NCI-H2107 (cell line): ENCODE measurements at regions not wholly inside any gene's neighbourhood (a gene's known extent, or its start where the extent isn't known, plus 50 kb on each side); places are given as distances from the start of the nearest gene placed in this dataset.

Experiments used
- DNase-seq: peaks from one replicate; lab custom pipeline; 2025; lab: John Stamatoyannopoulos, UW

GRCh38 chrX:39603230-39603629 lies 494.5 kb downstream of the BCOR start:
- DNase-seq: no peak

- no peak for DNase-seq
Observed at GRCh38 chrX:39605183-39605582, 492.6 kb downstream of the BCOR start.

- DNase-seq: no peak
Observed at GRCh38 chrX:39605866-39606265, 491.9 kb downstream of the BCOR start.

GRCh38 chrX:39609941-39610340 lies 487.8 kb downstream of the BCOR start:
- no peak for DNase-seq

DNA sequence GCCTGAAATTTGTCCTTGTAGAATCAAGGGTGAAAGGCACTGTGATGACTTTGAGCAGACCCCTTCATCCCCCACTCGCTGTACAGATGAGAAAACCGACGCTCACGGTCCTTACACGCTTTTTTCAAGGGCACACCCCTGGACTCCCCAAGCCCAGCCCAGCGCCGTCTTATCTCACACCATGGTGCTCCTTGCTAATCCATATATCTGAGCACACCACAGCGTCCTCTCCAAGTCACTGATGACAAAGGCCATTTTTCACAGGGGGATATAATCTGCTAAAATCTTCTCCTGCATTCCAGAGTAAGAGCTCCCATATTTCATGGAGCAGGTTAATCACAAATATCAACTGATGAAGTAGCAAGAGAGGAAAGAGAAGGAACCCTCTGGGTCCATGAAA lies 486.3 kb downstream of the BCOR start:
- DNase-seq: no peak

- peak; percentile 51 for DNase-seq
Observed at GRCh38 chrX:39613482-39613995, 484.2 kb downstream of the BCOR start.

GRCh38 chrX:39613997-39614679 lies 483.6 kb downstream of the BCOR start:
- peak; percentile 34 for DNase-seq

DNA sequence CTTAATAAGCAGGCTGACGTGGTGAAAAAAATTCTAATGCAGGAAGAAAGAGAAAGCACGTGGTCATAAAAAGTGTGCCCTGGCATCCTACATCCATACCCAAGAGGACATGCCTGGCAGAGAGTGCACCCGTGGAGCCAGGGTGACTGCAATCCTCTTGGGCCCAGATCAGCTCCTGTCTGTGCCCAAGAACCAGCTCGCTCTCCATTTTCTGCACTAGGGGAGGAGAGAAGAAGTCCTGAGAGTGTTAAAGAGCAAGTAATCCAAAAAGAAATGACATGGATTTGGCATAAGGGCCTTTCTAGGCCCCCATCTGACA lies 483.1 kb downstream of the BCOR start:
- DNase-seq: no peak

- DNase-seq: no peak
Observed at GRCh38 chrX:39616098-39616729, 481.5 kb downstream of the BCOR start.

DNA sequence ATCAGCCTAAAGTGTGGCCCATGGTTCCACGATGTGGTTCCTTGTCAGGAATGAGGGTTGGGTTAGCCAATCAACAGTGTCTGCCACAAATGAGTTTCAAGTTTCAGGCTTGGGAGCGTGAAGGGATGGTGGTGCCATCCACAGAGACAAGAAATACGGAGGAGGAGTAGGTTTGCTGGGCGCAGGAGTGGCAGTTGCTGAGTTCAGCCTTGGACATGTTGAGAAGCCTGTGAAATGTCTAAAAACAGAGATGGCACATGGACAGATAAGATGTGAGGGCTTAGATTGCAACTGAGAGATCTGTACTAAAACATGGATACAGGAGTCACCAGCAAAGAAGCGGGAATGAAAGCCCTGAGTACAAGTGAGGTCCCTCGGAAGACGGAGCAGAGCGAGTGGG lies 481.0 kb downstream of the BCOR start:
- no peak for DNase-seq

- DNase-seq: no peak
Observed at GRCh38 chrX:39618178-39618577, 479.6 kb downstream of the BCOR start.

DNA sequence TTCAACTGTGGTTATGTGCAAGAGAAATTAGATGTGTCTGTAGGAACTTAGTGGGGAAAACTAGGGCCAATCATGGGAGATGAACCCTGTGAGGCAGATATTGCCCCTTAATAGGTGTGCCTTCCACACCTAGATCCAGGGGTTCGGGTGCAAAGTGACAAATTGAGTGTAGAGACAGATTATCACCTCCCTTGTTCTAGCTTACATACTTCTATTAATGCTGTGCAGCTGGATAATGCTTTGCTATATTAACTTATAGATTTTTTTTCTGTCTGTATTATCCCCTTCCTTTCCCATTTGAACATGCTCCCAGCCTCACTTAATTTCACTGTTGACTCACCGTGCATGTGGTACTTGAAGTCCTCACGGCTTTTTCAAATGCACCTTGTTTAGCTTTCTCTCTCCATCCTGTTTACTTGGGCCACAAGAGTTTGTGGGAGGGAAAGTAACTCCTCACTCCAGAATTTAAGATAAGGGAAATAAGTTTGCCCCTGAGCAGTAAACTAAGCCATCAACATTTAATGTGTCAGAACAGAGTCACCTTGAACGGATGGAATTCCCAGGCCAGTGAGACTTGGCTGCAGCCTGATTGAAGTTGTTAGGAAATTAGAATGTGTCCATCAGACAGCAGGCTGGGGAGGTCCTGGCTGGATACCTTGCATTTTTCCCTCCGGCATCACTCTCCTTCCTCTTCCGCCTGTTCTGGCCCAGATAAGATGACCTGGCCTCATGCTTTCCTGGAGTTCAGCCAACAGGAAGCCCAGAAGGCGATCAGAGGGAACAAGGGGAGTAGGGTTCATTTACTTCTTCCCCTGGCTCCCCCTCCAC lies 478.4 kb downstream of the BCOR start:
- DNase-seq: no peak

DNA sequence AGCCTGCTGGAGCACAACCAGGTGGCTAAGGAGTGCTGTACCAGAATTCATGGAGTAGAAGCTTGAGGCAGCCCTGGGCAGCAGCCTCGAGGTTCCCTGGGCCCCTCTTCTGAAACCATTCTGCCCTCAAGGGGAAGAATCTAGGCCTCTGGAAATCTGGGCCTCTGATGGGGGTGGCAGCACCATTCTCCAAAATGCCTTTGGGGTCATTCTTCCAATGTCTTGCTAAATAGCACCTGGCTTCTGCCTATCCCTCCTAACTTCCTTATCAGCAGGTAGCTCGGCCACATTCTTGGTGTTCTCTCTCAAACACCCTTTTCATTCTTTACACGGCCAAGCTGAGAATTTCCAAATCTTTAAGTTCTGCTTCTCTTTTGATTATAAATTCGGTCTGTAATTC lies 473.6 kb downstream of the BCOR start:
- no peak for DNase-seq

DNA sequence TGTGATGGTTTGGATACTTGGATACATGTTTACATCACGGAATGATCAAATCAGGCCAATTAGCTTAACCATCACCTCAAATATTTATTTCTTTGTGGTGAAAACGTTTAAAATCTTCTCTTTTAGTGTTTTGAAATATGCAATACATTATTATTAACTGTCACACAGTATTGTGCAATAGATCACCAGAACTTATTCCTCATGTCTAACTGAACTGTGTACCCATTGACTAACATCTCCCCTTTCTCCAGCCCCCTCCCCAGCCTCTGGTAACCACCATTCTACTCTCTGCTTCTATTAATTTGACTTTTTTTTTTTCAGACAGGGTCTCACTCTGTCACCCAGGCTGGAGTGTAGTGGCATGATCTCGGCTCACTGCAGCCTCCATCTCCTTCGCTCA lies 471.9 kb downstream of the BCOR start:
- no peak for DNase-seq

DNA sequence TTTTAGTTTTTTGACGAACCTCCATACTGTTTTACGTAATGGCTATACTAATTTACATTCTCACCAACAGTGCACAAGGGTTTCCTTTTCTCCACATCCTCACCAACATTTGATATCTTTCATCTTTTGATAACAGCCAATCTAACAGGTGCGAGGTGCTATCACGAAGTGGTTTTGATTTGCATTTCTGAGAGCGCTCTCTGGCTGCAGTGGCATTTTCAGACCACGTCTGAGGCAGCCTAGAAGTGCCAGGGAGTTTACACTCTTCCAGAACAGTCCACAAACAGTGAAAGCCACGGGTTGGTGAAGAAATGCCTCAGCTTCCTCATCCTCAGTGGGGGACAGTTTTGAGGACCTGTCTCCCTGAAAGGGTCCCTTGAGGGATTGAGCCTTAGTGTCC lies 471.0 kb downstream of the BCOR start:
- no peak for DNase-seq

- no peak for DNase-seq
Observed at GRCh38 chrX:39627257-39627656, 470.5 kb downstream of the BCOR start.

DNA sequence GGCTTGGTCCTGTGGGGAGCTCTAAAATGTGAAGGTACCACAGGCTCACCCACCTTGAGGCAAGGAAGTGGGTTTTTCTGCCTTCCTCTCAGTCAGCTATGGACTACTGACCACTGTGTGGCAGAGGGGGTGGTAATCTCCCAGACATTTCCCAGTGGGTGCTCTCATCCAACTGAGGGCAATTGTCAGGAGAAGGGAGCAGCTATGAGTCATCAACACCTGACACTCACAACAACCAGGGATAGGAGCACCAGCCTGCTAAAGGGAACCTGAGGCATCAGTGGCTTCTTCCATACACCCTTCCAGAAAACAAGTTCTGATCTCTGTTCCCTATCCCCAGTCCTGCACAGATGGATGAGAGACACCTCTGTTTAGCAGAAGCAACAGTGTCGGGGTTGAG lies 468.8 kb downstream of the BCOR start:
- DNase-seq: no peak

DNA sequence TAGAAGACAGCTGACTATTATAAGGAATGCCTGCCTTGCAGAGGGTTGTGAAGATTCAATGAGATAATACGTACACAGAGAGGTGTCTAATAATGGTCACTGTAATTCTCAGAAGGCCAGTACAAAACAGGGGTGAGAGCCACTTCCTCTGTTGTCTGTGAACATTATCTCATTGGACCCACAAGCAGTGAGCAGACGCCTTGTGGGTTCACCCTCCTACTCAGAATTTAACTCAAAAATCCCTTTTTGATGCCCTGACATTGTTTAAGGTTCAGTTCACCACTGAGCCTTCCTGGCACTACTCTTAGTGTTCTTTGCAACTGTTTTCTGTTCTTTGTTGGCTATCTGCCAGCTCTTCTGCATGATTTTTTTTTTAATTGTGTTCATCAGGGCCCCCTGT lies 467.4 kb downstream of the BCOR start:
- no peak for DNase-seq

GRCh38 chrX:39631276-39632229 lies 466.2 kb downstream of the BCOR start:
- DNase-seq: no peak

GRCh38 chrX:39633293-39633692 lies 464.5 kb downstream of the BCOR start:
- peak; percentile 79 for DNase-seq

- DNase-seq: no peak
Observed at GRCh38 chrX:39636481-39636880, 461.3 kb downstream of the BCOR start.

DNA sequence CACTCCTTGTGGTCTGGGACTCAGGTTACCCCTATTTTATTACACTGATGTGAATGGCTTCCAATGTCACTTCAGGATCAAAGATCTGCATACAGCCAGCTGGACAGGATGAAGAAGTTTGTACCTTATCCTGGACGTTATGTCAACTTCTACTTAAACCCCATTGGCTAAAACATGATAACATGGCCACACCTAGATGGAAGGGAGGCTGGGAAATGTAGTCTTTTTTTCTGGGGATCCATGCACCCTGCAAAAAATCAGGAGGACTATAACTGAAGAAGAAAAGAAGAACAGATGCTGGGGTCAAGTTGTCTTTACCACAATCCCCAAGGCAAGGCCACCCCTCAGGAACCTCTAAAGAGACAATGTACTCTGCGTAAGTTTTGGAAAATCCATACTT lies 459.2 kb downstream of the BCOR start:
- DNase-seq: no peak
